ENCODE measurements at regions not wholly inside any gene's neighbourhood (a gene's known extent, or its start where the extent isn't known, plus 50 kb on each side); places are given as distances from the start of the nearest gene placed in this dataset.

DNA sequence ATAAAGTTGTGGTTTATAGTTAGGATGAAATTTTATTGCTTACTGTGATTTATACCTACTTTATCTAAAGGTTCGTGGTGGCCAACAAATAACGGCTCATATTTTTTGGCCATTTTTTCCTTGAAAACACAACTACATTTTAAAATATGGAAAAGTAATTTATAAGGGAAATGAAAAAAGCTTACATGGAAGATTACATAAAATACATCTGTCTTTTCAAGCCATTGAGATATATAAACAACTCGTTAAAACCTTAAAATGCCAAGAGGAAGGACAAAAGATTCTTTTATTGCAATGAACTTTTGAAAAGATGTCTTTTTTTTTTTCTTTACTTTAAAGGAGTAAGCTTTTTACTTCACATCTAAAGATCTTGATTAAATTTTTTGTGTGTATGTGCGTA lies 55.4 kb upstream of the EYA4 start:
- TF ChIP-seq CTCF (IDR thresholded peaks at IDR 0.05) (no peak), EZH2 (IDR thresholded peaks at IDR 0.05; ENCODE audit: borderline replicate concordance, insufficient read depth, low read depth, low read length, poor library complexity, severe bottlenecking) (no peak)
